ENCODE measurements at regions not wholly inside any gene's neighbourhood (a gene's known extent, or its start where the extent isn't known, plus 50 kb on each side); places are given as distances from the start of the nearest gene placed in this dataset.

DNA sequence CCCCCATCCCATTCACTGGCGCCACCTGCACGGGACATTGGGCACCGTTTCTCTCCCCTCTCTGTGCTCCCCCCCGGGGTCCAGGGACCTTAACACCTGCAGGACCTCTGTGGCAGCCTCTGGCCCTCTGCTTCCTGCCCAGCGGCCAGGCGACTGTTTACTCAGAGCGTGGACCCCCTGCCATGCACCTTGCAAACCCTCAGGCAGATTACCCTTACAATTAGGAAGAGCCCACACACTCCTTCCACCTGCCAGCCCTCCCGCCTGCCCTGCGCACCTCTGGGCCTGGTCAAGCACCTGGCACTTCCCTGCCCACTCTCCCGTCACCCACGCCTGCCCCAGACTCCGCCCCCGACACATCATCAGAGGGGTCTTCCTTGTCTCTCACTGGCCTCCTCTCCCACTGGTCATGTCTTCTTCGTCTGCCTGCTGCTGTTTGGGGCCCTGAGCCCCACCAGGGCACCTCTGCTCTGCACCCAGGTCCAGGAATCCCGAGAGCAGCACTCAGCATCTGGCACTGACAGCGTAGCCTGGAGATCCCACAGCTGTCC, 281.3 kb upstream of the IRX4 start:
- H3K27me3 ChIP-seq (replicated peaks; ENCODE audit: insufficient read depth): no peaks in the 10 kb centered on the region
- no peak for DNase-seq (ENCODE audit: low spot score)
- H3K36me3 ChIP-seq: no peaks in the 10 kb centered on the region
- H3K4me1 ChIP-seq (ENCODE audit: control insufficient read depth in 1 of 2, low read depth in 2 of 2): no peaks in the 10 kb centered on the region
- ATAC-seq (ENCODE audit: insufficient number of reproducible peaks, low FRiP score, low read depth): no peak
- H3K4me3 ChIP-seq: no peak overlapping the region
- H3K27ac ChIP-seq: no peak overlapping the region
- no peak for TF ChIP-seq CTCF (IDR thresholded peaks at IDR 0.05)
- H3K9me3 ChIP-seq: no peaks in the 10 kb centered on the region

DNA sequence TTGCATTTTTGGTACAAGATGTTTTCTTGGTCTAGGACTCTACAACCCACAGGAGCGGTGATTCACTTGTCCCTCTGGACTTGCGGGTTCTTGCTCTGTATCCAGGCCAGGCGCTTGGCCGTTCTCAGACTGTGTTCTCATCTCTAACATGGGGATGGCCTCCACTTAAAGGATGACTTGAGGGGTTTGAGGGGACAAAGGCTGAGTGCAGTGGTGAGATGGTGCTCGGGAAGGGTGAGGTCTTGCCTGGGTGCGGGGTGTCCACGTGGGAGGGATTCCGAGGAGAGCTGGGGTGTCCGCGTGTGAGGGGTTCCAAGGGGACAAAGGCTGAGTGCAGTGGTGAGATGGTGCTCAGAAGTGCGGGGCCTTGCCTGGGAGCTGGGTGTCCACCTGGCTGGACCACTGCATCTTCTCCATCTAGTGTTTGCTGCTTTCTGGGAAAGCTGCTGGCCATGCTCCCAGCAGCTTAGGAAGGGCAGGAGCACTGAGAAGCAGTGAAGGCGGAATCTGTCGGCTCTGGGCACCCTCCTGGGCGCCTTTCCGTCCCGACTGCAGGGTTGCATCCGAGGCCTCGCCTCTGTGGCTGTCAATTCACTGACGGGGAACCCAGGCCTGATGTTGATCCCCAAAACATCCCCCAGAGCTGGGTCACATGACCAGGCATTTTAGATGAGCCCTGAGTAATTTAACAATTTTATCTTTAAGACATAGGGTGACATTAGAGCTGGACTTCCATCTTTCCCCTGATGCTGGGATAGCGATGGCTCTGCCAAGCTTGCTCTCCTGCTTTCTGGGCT, 280.5 kb upstream of the IRX4 start:
- no peak for ATAC-seq (ENCODE audit: insufficient number of reproducible peaks, low FRiP score, low read depth)
- Histone ChIP-seq H3K27ac (no peak overlapping the region), H3K27me3 (replicated peaks; ENCODE audit: insufficient read depth) (no peaks in the 10 kb centered on the region), H3K36me3 (no peaks in the 10 kb centered on the region), H3K4me1 (ENCODE audit: control insufficient read depth in 1 of 2, low read depth in 2 of 2) (no peaks in the 10 kb centered on the region), H3K4me3 (no peak overlapping the region), H3K9me3 (no peaks in the 10 kb centered on the region)
- no peak for TF ChIP-seq CTCF (IDR thresholded peaks at IDR 0.05)
- no peak for DNase-seq (ENCODE audit: low spot score)

DNA sequence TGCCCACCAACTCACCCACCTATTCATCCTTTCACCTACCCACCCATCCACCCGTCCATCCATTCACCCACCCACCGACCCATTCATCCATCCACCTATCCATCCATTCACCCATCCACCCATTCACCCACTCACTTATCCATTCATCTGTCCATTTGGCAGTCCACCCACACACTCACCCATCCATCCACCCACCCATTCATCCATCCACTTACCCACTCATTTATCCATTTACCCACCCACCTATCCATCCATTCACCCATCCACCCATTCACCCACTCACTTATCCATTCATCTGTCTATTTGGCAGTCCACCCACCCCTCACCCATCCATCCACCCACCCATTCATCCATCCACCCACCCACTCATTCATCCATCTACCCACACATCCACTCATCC, 278.1 kb upstream of the IRX4 start:
- no peak overlapping the region for H3K27ac ChIP-seq
- TF ChIP-seq CTCF (IDR thresholded peaks at IDR 0.05): no peak
- no peaks in the 10 kb centered on the region for H3K36me3 ChIP-seq
- no peaks in the 10 kb centered on the region for H3K9me3 ChIP-seq
- no peaks in the 10 kb centered on the region for H3K4me1 ChIP-seq (ENCODE audit: control insufficient read depth in 1 of 2, low read depth in 2 of 2)
- no peaks in the 10 kb centered on the region for H3K27me3 ChIP-seq (replicated peaks; ENCODE audit: insufficient read depth)
- H3K4me3 ChIP-seq: no peak overlapping the region
- no peak for DNase-seq (ENCODE audit: low spot score)
- ATAC-seq (ENCODE audit: insufficient number of reproducible peaks, low FRiP score, low read depth): no peak

DNA sequence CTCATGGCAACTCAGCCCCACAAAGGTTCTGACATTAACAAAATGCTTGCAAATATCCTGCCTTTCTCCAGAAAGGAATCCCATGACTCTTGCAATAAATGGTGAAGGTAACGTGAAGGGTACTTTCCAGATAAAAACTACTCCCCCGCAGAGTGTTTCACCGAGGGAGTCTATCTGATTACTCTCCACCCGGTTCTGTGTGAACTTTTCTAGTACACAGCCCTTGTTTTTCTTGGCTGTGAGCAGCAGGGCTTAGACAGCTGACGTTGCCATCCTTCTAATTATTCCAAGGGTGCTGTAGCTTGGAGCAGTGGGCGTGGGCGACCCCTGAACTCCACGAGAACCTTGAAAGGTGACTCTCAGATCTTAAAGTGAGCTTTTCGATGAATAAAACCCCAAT, 276.0 kb upstream of the IRX4 start:
- no peak overlapping the region for H3K4me3 ChIP-seq
- H3K27ac ChIP-seq: no peak overlapping the region
- no peaks in the 10 kb centered on the region for H3K4me1 ChIP-seq (ENCODE audit: control insufficient read depth in 1 of 2, low read depth in 2 of 2)
- TF ChIP-seq CTCF (IDR thresholded peaks at IDR 0.05): no peak
- H3K36me3 ChIP-seq: no peaks in the 10 kb centered on the region
- ATAC-seq (ENCODE audit: insufficient number of reproducible peaks, low FRiP score, low read depth) (no peak), DNase-seq (ENCODE audit: low spot score) (no peak)
- no peaks in the 10 kb centered on the region for H3K9me3 ChIP-seq
- no peaks in the 10 kb centered on the region for H3K27me3 ChIP-seq (replicated peaks; ENCODE audit: insufficient read depth)

- no peak for DNase-seq (ENCODE audit: low spot score)
- no peaks in the 10 kb centered on the region for H3K4me1 ChIP-seq (ENCODE audit: control insufficient read depth in 1 of 2, low read depth in 2 of 2)
- TF ChIP-seq CTCF (IDR thresholded peaks at IDR 0.05): no peak
- H3K27ac ChIP-seq: no peak overlapping the region
- H3K27me3 ChIP-seq (replicated peaks; ENCODE audit: insufficient read depth): no peaks in the 10 kb centered on the region
- H3K9me3 ChIP-seq: no peaks in the 10 kb centered on the region
- no peak for ATAC-seq (ENCODE audit: insufficient number of reproducible peaks, low FRiP score, low read depth)
- no peak overlapping the region for H3K4me3 ChIP-seq
- H3K36me3 ChIP-seq: no peaks in the 10 kb centered on the region
Measured at GRCh38 chr5:2158109-2158508, 275.4 kb upstream of the IRX4 start.
